DOHH2 (cell line): ENCODE measurements at regions not wholly inside any gene's neighbourhood (a gene's known extent, or its start where the extent isn't known, plus 50 kb on each side); places are given as distances from the start of the nearest gene placed in this dataset.

Experiments
- H3F3A ChIP-seq: fragments of 200-600 bp; sonication (generic), shearing (Covaris generic); 2 replicates; pipeline ENCODE4 v1.6.0; 2016; ENCODE audit warnings: antibody characterized with exemption, mild to moderate bottlenecking; ENCODE audit not compliant: control insufficient read depth, insufficient read depth
- H3K27ac ChIP-seq: fragments of 200-600 bp; sonication (generic); 2 replicates; pipeline ENCODE4 v1.5.1; 2014; ENCODE audit warnings: low read depth, mild to moderate bottlenecking, low read length, moderate library complexity
- H3K27me3 ChIP-seq: fragments of 200-600 bp; sonication (generic); 2 replicates; pipeline ENCODE4 v1.6.1; 2014; ENCODE audit warnings: mild to moderate bottlenecking, low read length, mixed read lengths; ENCODE audit not compliant: control insufficient read depth
- H3K36me3 ChIP-seq: fragments of 200-600 bp; sonication (generic); 2 replicates; pipeline ENCODE4 v1.6.1; 2014; ENCODE audit warnings: mild to moderate bottlenecking, low read length, moderate library complexity, mixed read lengths; ENCODE audit not compliant: control insufficient read depth
- H3K4me1 ChIP-seq: fragments of 200-600 bp; sonication (generic); 2 replicates; pipeline ENCODE4 v1.6.1; 2014; ENCODE audit warnings: mild to moderate bottlenecking, low read length, mixed read lengths; ENCODE audit not compliant: control insufficient read depth
- H3K4me2 ChIP-seq: fragments of 200-600 bp; sonication (generic); 2 replicates; pipeline ENCODE4 v1.6.0; 2014; ENCODE audit warnings: mild to moderate bottlenecking, low read length, moderate library complexity
- H3K4me3 ChIP-seq: fragments of 200-600 bp; sonication (generic); 2 replicates; pipeline ENCODE4 v1.5.1; 2014; ENCODE audit warnings: mild to moderate bottlenecking, low read length, mixed read lengths
- H3K79me2 ChIP-seq: fragments of 200-600 bp; sonication (generic); 2 replicates; pipeline ENCODE4 v1.6.1; 2014; ENCODE audit warnings: mild to moderate bottlenecking, low read length, mixed read lengths; ENCODE audit not compliant: control insufficient read depth
- H3K9me2 ChIP-seq: fragments of 200-600 bp; sonication (generic); replicated peaks from 2 replicates; pipeline ENCODE4 v1.6.1; 2014; ENCODE audit warnings: mild to moderate bottlenecking, low read length, mixed read lengths; ENCODE audit not compliant: control insufficient read depth
- H3K9me3 ChIP-seq: fragments of 200-600 bp; sonication (generic); 2 replicates; pipeline ENCODE4 v1.6.1; 2014; ENCODE audit warnings: antibody characterized with exemption, low read length, mixed read lengths; ENCODE audit not compliant: control insufficient read depth, insufficient read depth
- H4K20me1 ChIP-seq: fragments of 200-600 bp; sonication (generic); 2 replicates; pipeline ENCODE4 v1.6.0; 2014; ENCODE audit warnings: low read depth, mild to moderate bottlenecking, antibody characterized with exemption, low read length, moderate library complexity; ENCODE audit not compliant: control insufficient read depth, insufficient read depth
- EZH2phosphoT487 ChIP-seq: fragments of 200-600 bp; sonication (generic); IDR thresholded peaks from 2 replicates; pipeline ENCODE4 v1.6.1; 2017; ENCODE audit warnings: borderline replicate concordance, mild to moderate bottlenecking, antibody characterized with exemption, low read length, moderate library complexity, mixed read lengths
- TF ChIP-seq, protein P1 (sequence below): fragments of 200-600 bp; sonication (generic); IDR thresholded peaks from one replicate; pipeline ENCODE4 v1.5.1; 2014; ENCODE audit warnings: antibody characterized with exemption, mild to moderate bottlenecking, low read depth, low read length; ENCODE audit not compliant: poor library complexity, severe bottlenecking

DNA sequence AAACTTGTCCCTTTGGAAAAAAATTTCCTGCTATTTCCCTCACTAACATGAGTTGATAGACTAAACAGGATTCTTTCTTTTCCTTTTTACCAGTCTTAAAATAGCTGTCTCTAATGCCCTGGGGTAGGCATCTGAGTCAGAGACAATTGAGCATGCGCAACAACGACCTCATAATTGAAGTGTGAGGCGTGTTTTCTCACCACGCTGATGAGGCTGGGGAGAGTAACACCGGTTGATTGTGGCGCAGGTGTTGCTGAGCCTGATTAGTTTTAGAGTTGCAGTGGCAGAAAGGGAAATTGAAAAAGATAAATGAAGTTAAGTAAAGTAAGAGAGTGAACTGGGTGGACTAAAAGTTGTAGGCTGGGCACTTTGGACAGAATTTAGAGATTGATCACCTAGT lies 213.7 kb downstream of the TLR4 start:
- H3K27me3 ChIP-seq = no peaks in the 10 kb centered on the region
- no peak overlapping the region for H3K27ac ChIP-seq
- H3F3A ChIP-seq = no peaks in the 10 kb centered on the region
- no peaks in the 10 kb centered on the region for H3K36me3 ChIP-seq
- TF ChIP-seq, protein P1, sequence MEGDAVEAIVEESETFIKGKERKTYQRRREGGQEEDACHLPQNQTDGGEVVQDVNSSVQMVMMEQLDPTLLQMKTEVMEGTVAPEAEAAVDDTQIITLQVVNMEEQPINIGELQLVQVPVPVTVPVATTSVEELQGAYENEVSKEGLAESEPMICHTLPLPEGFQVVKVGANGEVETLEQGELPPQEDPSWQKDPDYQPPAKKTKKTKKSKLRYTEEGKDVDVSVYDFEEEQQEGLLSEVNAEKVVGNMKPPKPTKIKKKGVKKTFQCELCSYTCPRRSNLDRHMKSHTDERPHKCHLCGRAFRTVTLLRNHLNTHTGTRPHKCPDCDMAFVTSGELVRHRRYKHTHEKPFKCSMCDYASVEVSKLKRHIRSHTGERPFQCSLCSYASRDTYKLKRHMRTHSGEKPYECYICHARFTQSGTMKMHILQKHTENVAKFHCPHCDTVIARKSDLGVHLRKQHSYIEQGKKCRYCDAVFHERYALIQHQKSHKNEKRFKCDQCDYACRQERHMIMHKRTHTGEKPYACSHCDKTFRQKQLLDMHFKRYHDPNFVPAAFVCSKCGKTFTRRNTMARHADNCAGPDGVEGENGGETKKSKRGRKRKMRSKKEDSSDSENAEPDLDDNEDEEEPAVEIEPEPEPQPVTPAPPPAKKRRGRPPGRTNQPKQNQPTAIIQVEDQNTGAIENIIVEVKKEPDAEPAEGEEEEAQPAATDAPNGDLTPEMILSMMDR = no peak
- no peak for TF ChIP-seq EZH2phosphoT487
- H3K9me3 ChIP-seq = no peaks in the 10 kb centered on the region
- H3K4me1 ChIP-seq = no peaks in the 10 kb centered on the region
- H3K79me2 ChIP-seq = no peaks in the 10 kb centered on the region
- H3K9me2 ChIP-seq = no peaks in the 10 kb centered on the region
- H3K4me3 ChIP-seq = no peak overlapping the region
- no peak overlapping the region for H3K4me2 ChIP-seq
- no peaks in the 10 kb centered on the region for H4K20me1 ChIP-seq

DNA sequence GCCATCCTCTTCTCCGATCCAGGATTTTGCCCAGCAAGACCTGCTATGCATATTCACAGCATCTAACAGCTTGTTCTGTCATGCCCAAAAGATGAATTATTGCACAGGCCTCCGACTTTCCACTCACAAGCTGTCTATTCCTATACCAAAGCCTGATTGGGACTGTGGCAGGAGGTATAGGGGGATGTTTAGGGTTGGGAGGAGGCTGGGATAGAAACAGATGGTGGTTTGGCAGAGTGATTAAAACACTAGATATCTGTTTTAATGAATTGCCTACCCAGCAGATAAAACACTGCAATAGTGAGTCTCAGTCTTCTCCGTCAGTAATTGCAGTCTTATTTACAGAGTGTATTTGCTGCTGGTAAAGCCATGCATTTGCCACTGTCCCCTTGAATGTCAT lies 215.3 kb downstream of the TLR4 start:
- no peak overlapping the region for H3K27ac ChIP-seq
- H3F3A ChIP-seq = no peaks in the 10 kb centered on the region
- no peaks in the 10 kb centered on the region for H3K27me3 ChIP-seq
- H4K20me1 ChIP-seq = no peaks in the 10 kb centered on the region
- no peak overlapping the region for H3K4me3 ChIP-seq
- no peaks in the 10 kb centered on the region for H3K9me3 ChIP-seq
- no peaks in the 10 kb centered on the region for H3K36me3 ChIP-seq
- H3K79me2 ChIP-seq = no peaks in the 10 kb centered on the region
- H3K4me2 ChIP-seq = no peak overlapping the region
- no peaks in the 10 kb centered on the region for H3K4me1 ChIP-seq
- TF ChIP-seq, protein P1 = no peak
- no peak for TF ChIP-seq EZH2phosphoT487
- no peaks in the 10 kb centered on the region for H3K9me2 ChIP-seq

DNA sequence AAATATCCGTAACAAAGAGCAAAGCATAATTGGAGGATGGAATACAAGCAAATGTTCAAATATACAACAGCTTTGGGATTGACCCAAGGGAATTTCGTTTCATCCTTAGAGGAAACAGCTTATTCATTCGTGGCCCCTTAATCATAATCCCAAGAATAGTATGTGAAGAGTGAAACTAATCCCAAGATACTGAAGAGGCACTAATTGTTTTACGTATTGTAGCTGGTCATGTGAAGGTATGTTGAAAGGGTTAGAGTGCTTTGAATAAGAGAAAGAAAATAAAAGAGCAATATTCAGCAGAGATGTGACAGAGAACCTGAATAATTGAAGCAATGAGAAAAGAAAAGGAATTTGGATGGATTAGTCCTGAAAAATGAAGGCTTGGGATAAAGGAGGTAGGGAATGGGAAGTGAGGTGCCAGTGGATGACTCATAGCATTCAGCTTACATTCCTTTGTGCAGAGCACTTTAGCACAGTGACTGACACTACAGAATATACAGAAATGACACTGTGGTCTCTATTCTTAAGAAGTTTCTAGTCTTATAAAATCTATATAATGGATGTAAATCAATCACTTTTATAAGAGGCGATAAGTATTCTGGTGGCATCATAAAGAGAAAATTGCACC lies 221.9 kb downstream of the TLR4 start:
- H3K79me2 ChIP-seq = no peaks in the 10 kb centered on the region
- no peak for TF ChIP-seq EZH2phosphoT487
- TF ChIP-seq, protein P1 = no peak
- no peaks in the 10 kb centered on the region for H3K9me3 ChIP-seq
- no peak overlapping the region for H3K4me2 ChIP-seq
- H3F3A ChIP-seq = no peaks in the 10 kb centered on the region
- H3K4me3 ChIP-seq = no peak overlapping the region
- no peak overlapping the region for H3K27ac ChIP-seq
- no peaks in the 10 kb centered on the region for H4K20me1 ChIP-seq
- H3K4me1 ChIP-seq = no peaks in the 10 kb centered on the region
- no peaks in the 10 kb centered on the region for H3K27me3 ChIP-seq
- H3K36me3 ChIP-seq = no peaks in the 10 kb centered on the region
- H3K9me2 ChIP-seq = no peaks in the 10 kb centered on the region

DNA sequence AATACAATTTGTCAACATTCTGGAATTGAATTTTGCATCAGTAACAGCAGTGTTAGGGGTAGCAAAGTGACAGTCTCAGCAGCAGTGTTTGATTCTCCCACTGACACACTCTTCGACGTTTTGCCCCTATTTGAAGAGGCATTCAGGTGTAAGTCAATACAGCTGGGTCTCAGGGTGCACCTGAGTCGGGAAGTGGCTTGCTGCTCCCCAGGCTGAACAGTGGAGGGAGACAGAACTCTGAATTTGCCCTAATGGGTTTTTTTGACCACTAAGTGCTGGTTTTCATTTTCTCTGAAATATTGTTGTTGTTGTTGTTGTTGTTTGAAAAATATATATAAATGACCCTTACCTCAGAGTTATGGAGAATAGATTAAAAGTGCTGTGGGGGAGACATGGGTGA lies 223.2 kb downstream of the TLR4 start:
- Histone ChIP-seq H4K20me1 (no peaks in the 10 kb centered on the region), H3K27me3 (no peaks in the 10 kb centered on the region), H3K4me1 (no peaks in the 10 kb centered on the region), H3K9me2 (no peaks in the 10 kb centered on the region), H3K4me3 (no peak overlapping the region), H3F3A (no peaks in the 10 kb centered on the region), H3K9me3 (no peaks in the 10 kb centered on the region), H3K79me2 (no peaks in the 10 kb centered on the region), H3K27ac (no peak overlapping the region), H3K36me3 (no peaks in the 10 kb centered on the region), H3K4me2 (no peak overlapping the region)
- TF ChIP-seq, protein P1 = no peak
- TF ChIP-seq EZH2phosphoT487 = no peak
